Fibroblast of mammary gland (primary cell): ENCODE measurements at regions not wholly inside any gene's neighbourhood (a gene's known extent, or its start where the extent isn't known, plus 50 kb on each side); places are given as distances from the start of the nearest gene placed in this dataset.

Experiments
- DNase-seq: peaks from one replicate; pipeline ENCODE4 v3.0.0-alpha.2; 2010; ENCODE audit warnings: low read depth
- H3K4me3 ChIP-seq: 2 replicates; pipeline ENCODE4 v1.5.1; 2011; ENCODE audit warnings: low read depth, mild to moderate bottlenecking, low read length, moderate library complexity; ENCODE audit not compliant: control insufficient read depth
- TF ChIP-seq, protein P1 (sequence below): conservative IDR thresholded peaks from 2 replicates; pipeline ENCODE4 v1.5.1; 2011; ENCODE audit warnings: low read depth, low read length, inconsistent platforms; ENCODE audit not compliant: control insufficient read depth, insufficient read depth

DNA sequence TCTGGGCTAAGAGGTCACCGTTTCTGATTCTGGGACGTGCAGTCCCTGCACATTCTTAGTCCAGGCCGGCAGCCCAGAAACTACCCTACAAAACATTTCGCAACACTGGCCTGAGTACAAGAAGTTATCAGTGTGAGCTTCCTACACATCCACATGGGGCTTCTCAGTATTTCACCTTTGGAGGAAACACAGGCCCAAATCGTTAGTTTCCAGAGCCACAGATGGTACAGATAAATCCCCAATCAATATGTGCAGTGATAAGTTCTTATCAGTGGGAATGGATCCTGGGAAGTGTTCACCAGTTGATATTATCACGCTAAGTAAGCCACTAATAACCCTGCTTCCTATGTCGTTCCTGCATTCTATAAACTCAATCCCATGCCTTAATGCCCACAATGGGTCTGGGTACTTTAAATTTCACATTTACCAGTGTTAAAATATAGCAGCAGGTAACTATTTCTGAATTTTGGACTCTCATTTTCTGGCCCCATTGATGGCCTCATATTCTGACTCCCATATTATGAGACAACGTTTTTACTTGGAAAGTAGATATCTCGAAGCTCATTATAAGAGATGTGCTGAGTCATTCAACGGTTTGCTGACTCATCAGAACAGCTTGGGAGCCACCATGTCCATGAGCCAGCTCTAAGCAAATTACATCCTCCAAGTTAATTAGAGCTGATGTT lies 370.2 kb upstream of the MAF start:
- no peak overlapping the region for H3K4me3 ChIP-seq
- DNase-seq: peak; percentile 25
- TF ChIP-seq, protein P1, sequence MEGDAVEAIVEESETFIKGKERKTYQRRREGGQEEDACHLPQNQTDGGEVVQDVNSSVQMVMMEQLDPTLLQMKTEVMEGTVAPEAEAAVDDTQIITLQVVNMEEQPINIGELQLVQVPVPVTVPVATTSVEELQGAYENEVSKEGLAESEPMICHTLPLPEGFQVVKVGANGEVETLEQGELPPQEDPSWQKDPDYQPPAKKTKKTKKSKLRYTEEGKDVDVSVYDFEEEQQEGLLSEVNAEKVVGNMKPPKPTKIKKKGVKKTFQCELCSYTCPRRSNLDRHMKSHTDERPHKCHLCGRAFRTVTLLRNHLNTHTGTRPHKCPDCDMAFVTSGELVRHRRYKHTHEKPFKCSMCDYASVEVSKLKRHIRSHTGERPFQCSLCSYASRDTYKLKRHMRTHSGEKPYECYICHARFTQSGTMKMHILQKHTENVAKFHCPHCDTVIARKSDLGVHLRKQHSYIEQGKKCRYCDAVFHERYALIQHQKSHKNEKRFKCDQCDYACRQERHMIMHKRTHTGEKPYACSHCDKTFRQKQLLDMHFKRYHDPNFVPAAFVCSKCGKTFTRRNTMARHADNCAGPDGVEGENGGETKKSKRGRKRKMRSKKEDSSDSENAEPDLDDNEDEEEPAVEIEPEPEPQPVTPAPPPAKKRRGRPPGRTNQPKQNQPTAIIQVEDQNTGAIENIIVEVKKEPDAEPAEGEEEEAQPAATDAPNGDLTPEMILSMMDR: no peak

DNA sequence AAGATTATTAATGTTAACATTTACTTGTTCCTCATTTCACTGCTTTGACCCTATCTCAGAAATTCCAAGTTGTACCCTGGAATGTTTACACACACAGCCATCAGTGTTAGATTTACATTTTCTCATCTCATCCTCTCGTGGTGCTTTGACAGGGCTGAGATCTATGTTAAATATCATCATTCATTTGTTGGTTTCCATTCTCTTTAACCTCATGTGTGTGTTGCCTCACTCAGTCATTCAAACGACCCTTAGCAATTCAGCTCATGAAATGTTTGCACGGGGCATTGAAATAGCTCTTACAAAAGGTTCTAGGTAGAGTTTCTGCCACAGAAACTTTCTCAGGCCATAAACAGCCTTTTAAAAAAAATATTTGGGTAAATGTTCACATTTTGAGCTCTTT lies 369.6 kb upstream of the MAF start:
- H3K4me3 ChIP-seq: no peak overlapping the region
- TF ChIP-seq, protein P1: no peak
- DNase-seq: no peak

DNA sequence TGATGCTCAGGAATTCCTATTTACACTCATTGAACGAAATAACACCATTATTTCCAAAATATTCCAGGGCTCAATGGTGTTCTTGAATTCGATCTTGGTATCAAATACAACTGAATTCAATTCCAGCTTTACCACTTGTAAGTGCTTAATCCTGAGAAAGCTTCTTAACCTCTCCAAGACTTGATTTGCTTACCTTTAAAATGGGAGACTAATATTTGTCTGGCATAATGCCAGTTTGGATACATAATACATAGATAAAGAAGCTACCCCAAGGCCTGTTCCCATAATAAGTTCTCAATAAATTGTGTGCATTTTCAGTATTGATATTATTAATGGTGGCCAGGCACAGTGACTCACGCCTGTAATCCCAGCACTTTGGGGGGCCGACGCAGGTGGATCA lies 368.9 kb upstream of the MAF start:
- TF ChIP-seq, protein P1: no peak
- no peak overlapping the region for H3K4me3 ChIP-seq
- DNase-seq: no peak

DNA sequence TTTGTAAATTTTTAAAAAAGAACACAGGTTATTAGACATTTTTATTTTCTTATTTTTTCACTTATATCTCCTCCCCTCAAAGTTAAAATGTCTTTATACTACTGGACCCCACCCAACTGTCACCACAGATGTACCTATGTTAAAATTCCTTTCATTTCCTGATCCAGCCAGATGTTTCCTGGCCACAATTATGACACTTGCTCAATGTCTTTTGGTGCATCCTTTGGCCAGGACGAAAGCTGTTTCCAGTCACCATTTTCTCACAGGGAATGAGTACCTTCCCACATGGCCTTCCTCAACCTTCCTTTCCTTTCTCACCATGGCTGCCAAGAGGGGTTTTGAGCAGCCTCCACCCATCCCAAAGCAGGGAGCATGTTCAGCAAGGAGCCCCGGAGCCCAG lies 365.7 kb upstream of the MAF start:
- TF ChIP-seq, protein P1: no peak
- no peak for DNase-seq
- H3K4me3 ChIP-seq: no peak overlapping the region

DNA sequence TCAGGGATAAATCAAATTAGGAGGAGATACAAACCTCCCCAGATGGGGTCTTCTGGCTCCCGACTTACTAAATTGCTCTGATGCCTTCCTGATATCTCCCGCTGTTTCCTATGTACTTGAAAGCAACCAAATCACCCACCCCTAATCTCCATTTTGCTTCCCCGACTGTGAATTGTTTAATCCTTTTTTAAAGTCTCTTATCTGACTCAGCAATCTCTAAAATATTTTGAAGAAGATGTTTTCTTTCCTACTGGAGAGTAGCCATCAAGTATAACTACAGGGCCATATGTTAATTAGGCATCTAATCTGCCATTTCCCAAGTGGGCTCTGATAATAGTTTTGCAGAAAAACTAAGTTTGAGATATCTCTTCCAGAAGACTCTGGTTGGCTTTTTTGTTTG lies 365.2 kb upstream of the MAF start:
- TF ChIP-seq, protein P1: no peak

DNA sequence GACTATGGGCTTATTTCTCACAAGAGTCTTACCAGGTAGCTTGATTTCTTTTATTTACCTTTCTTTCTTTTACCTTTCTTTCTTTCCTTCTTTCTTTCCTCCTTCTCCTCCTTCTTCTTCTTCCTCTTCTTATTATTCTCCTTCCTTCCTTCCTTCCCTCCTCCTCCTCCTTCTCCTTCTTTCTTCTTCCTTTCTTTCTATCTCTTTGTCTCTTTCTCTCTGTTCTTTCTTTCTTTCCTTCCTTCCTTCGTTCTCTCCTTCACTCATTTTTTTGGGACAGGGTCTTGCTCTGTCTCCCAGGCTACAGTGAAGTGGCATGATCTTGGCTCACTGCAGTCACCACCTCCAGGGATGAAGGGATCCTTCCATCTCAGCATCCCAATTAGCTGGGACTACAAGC lies 363.6 kb upstream of the MAF start:
- TF ChIP-seq, protein P1: no peak
- H3K4me3 ChIP-seq: no peak overlapping the region
- no peak for DNase-seq

More for the DNA sequence above, 365.2 kb upstream of the MAF start:
- no peak overlapping the region for H3K4me3 ChIP-seq
- no peak for DNase-seq

DNA sequence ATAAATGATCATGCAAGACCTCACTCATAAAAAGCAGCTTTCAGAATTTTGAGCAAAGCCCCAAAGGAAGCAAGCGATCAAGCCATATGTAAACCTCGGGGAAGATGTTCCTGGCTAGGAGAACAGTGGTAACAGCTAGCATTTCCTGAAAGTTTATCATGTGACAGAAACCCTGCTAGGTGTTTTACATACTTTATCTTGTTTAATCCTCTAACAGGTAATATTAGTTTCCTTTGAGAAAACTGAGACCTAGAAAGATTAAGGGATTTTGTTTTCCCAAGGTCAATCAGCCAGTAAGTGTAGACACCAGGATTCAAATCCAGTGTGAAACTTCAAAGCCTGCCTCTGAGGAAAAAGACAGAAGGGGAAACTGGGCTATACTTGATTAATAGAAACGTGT lies 362.4 kb upstream of the MAF start:
- DNase-seq: no peak
- H3K4me3 ChIP-seq: no peak overlapping the region
- TF ChIP-seq, protein P1: no peak
